ENCODE measurements at regions not wholly inside any gene's neighbourhood (a gene's known extent, or its start where the extent isn't known, plus 50 kb on each side); places are given as distances from the start of the nearest gene placed in this dataset.

DNA sequence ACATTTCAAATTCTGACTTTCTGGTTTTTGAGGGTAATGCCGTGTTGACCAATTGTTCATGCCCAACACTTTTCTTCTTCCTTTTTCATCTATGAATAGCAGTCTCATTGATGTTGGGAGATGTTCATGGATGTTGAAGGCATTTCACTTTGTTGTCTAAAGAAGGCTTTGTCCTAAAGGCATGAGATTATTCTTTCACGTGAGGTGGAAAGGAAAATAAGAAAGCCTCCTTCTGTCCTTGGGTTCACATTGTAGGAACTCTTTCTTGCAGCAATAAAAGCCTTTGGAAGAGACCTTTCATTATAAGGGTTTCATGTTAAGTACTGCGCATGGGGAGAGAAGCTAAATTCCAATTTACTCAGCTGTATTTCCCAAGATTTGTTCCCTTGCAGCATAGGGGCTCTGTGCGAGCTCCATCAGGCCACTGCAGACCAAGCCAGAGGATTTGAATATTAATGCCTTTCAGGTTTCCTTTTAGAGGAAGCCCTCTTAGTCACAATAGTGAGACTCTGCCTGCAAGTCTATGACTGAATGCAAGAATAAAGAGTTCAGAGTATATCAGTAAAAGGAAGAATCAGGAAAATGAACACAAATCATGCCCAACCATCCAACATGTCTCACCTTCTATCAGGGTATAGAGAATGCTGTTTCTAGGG is 274.6 kb downstream of the TMEM38B start:
- TF ChIP-seq CTCF (IDR thresholded peaks at IDR 0.05; ENCODE audit: extremely low read depth in 1 of 2, insufficient read depth in 1 of 2, low read depth in 1 of 2, low read length in 2 of 2) = no peak
- TF ChIP-seq GATA2 (IDR thresholded peaks at IDR 0.05; ENCODE audit: insufficient read depth, insufficient read length, low read depth, low read length) = no peak
- no peak for TF ChIP-seq POLR2A (IDR thresholded peaks at IDR 0.05; ENCODE audit: low read depth, low read length)
- TF ChIP-seq, protein P1, sequence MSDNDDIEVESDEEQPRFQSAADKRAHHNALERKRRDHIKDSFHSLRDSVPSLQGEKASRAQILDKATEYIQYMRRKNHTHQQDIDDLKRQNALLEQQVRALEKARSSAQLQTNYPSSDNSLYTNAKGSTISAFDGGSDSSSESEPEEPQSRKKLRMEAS (IDR thresholded peaks at IDR 0.05; ENCODE audit: insufficient read depth, insufficient read length) = no peak
- no peak for TF ChIP-seq EZH2 (IDR thresholded peaks at IDR 0.05; ENCODE audit: borderline replicate concordance, low read depth, low read length, severe bottlenecking)
- no peak for TF ChIP-seq FOS (IDR thresholded peaks at IDR 0.05; ENCODE audit: borderline replicate concordance, insufficient read depth, low read length)
- TF ChIP-seq POLR2AphosphoS5 (IDR thresholded peaks at IDR 0.05; ENCODE audit: insufficient read depth, low read depth, low read length) = no peak
- TF ChIP-seq JUN (IDR thresholded peaks at IDR 0.05; ENCODE audit: borderline replicate concordance, insufficient read depth, insufficient read length, low read depth) = no peak
- TF ChIP-seq MYC (IDR thresholded peaks at IDR 0.05; ENCODE audit: low read depth, low read length) = no peak
